ENCODE measurements at regions not wholly inside any gene's neighbourhood (a gene's known extent, or its start where the extent isn't known, plus 50 kb on each side); places are given as distances from the start of the nearest gene placed in this dataset.

- DNase-seq: no peak
Observed at GRCh38 chr22:46092011-46092410, 58.3 kb upstream of the PPARA start.

- DNase-seq: no peak
Observed at GRCh38 chr22:46092670-46093410, 57.5 kb upstream of the PPARA start.

GRCh38 chr22:46093796-46094195, 56.5 kb upstream of the PPARA start:
- DNase-seq: no peak

- no peak for DNase-seq
Observed at GRCh38 chr22:46094676-46095075, 55.6 kb upstream of the PPARA start.

- DNase-seq: no peak
Observed at GRCh38 chr22:46096051-46096450, 54.3 kb upstream of the PPARA start.

- no peak for DNase-seq
Observed at GRCh38 chr22:46096706-46097230, 53.6 kb upstream of the PPARA start.

- DNase-seq: no peak
Observed at GRCh38 chr22:46097268-46097900, 52.9 kb upstream of the PPARA start.

GRCh38 chr22:46098525-46099475, 51.5 kb upstream of the PPARA start:
- no peak for DNase-seq

GRCh38 chr22:46099740-46100139, 50.6 kb upstream of the PPARA start:
- DNase-seq: no peak

GRCh38 chr22:46100401-46101105, 49.8 kb upstream of the PPARA start:
- no peak for DNase-seq
